Esophagus muscularis mucosa (tissue), 4 donors: ENCODE measurements at regions not wholly inside any gene's neighbourhood (a gene's known extent, or its start where the extent isn't known, plus 50 kb on each side); places are given as distances from the start of the nearest gene placed in this dataset.

Experiments
- CTCF ChIP-seq, 3 experiments: fragments of 200-600 bp in 2 of 3; fragments of 450-650 bp in 1 of 3; sonication (generic) in 2 of 3; IDR thresholded peaks; one replicate each; pipeline ENCODE4 v1.5.1; 2017 to 2019; ENCODE audit warnings: antibody characterized with exemption in 3 of 3, mild to moderate bottlenecking in 2 of 3, moderate library complexity in 1 of 3
- EP300 ChIP-seq: sonication (generic); formaldehyde crosslinking; IDR thresholded peaks from one replicate; pipeline ENCODE4 v1.6.1; 2017; ENCODE audit warnings: antibody characterized with exemption
- POLR2A ChIP-seq: fragments of 450-650 bp; IDR thresholded peaks from one replicate; pipeline ENCODE4 v1.6.1; 2017; ENCODE audit warnings: antibody characterized with exemption, moderate library complexity, mild to moderate bottlenecking, low read depth

GRCh38 chr12:59014885-59015284, 94.6 kb upstream of the LRIG3 start:
- no peak for TF ChIP-seq CTCF (IDR thresholded peaks at IDR 0.05)
- no peak for TF ChIP-seq EP300
- no peak for TF ChIP-seq POLR2A
